ENCODE measurements at regions not wholly inside any gene's neighbourhood (a gene's known extent, or its start where the extent isn't known, plus 50 kb on each side); places are given as distances from the start of the nearest gene placed in this dataset.

GRCh38 chr5:157917491-157917890, 58.5 kb upstream of the CLINT1 start:
- peaks cover 10% of the 10 kb centered on the region; the same call in 1 of the 2 replicates for H3K4me1 ChIP-seq (ENCODE audit: insufficient read depth)
- no peak for DNase-seq
- H3K9me2 ChIP-seq (ENCODE audit: insufficient read depth), result no peaks in the 10 kb centered on the region

GRCh38 chr5:157915638-157916037, 56.7 kb upstream of the CLINT1 start:
- in situ Hi-C loops (cut with MboI), result no loop called here
- 56 to 63% methylated on average over 4 of the region's 4 CpGs for WGBS, 2 experiments (ENCODE audit: low coverage in 1 of 2, low lambda C conversion rate in 2 of 2, missing lambda C conversion rate in 2 of 2)
- Histone ChIP-seq H4K20me1 (ENCODE audit: insufficient read depth) (no peaks in the 10 kb centered on the region), H3K4me3 (no peak overlapping the region), H3K27ac (no peak overlapping the region), H3K9me2 (ENCODE audit: insufficient read depth) (no peaks in the 10 kb centered on the region), H3K9me3 (ENCODE audit: low read depth) (no peaks in the 10 kb centered on the region), H3K27me3 (replicated peaks; ENCODE audit: insufficient read depth) (no peaks in the 10 kb centered on the region), H2AFZ (no peak overlapping the region), H3K36me3 (ENCODE audit: low read depth) (no peaks in the 10 kb centered on the region), H3K4me1 (ENCODE audit: insufficient read depth) (peaks cover 10% of the 10 kb centered on the region; the same call in 1 of the 2 replicates), H3K79me2 (ENCODE audit: insufficient read depth) (no peaks in the 10 kb centered on the region), H3K9ac (no peak overlapping the region), H3K4me2 (ENCODE audit: unreplicated experiment) (no peak overlapping the region), H3F3A (ENCODE audit: insufficient read depth) (no peaks in the 10 kb centered on the region)
- no peak for DNase-seq
- no peak for TF ChIP-seq EZH2 (IDR thresholded peaks at IDR 0.05; ENCODE audit: insufficient read depth, poor library complexity, severe bottlenecking)
- no peak for TF ChIP-seq EZH2phosphoT487 (IDR thresholded peaks at IDR 0.05; ENCODE audit: insufficient read depth, low read depth)

More at GRCh38 chr5:157917491-157917890, 58.5 kb upstream of the CLINT1 start:
- in situ Hi-C loops (cut with MboI), result no loop called here
- no peaks in the 10 kb centered on the region for H4K20me1 ChIP-seq (ENCODE audit: insufficient read depth)
- no peaks in the 10 kb centered on the region for H3F3A ChIP-seq (ENCODE audit: insufficient read depth)
- no peaks in the 10 kb centered on the region for H3K9me3 ChIP-seq (ENCODE audit: low read depth)
- no peak overlapping the region for H3K9ac ChIP-seq
- H3K79me2 ChIP-seq (ENCODE audit: insufficient read depth), result no peaks in the 10 kb centered on the region
- H3K36me3 ChIP-seq (ENCODE audit: low read depth), result no peaks in the 10 kb centered on the region
- no peak overlapping the region for H2AFZ ChIP-seq
- no peak overlapping the region for H3K4me3 ChIP-seq
- TF ChIP-seq EZH2phosphoT487 (IDR thresholded peaks at IDR 0.05; ENCODE audit: insufficient read depth, low read depth) (no peak), EZH2 (IDR thresholded peaks at IDR 0.05; ENCODE audit: insufficient read depth, poor library complexity, severe bottlenecking) (no peak)
- no peaks in the 10 kb centered on the region for H3K27me3 ChIP-seq (replicated peaks; ENCODE audit: insufficient read depth)
- no peak overlapping the region for H3K27ac ChIP-seq
- H3K4me2 ChIP-seq (ENCODE audit: unreplicated experiment), result no peak overlapping the region

GRCh38 chr5:157914151-157914788, 55.3 kb upstream of the CLINT1 start:
- no peaks in the 10 kb centered on the region for H4K20me1 ChIP-seq (ENCODE audit: insufficient read depth)
- no peak for TF ChIP-seq EZH2phosphoT487 (IDR thresholded peaks at IDR 0.05; ENCODE audit: insufficient read depth, low read depth)
- TF ChIP-seq EZH2 (IDR thresholded peaks at IDR 0.05; ENCODE audit: insufficient read depth, poor library complexity, severe bottlenecking), result no peak
- H3K9me2 ChIP-seq (ENCODE audit: insufficient read depth), result no peaks in the 10 kb centered on the region
- no peaks in the 10 kb centered on the region for H3K9me3 ChIP-seq (ENCODE audit: low read depth)
- no peak overlapping the region for H3K4me2 ChIP-seq (ENCODE audit: unreplicated experiment)
- no peaks in the 10 kb centered on the region for H3K36me3 ChIP-seq (ENCODE audit: low read depth)
- no peak overlapping the region for H3K4me3 ChIP-seq
- no peak for DNase-seq
- no peaks in the 10 kb centered on the region for H3K27me3 ChIP-seq (replicated peaks; ENCODE audit: insufficient read depth)
- H3K9ac ChIP-seq, result no peak overlapping the region
- 53 to 68% methylated on average over 7 of the region's 7 CpGs for WGBS, 2 experiments (ENCODE audit: low coverage in 1 of 2, low lambda C conversion rate in 2 of 2, missing lambda C conversion rate in 2 of 2)
- H3F3A ChIP-seq (ENCODE audit: insufficient read depth), result no peaks in the 10 kb centered on the region
- H2AFZ ChIP-seq, result no peak overlapping the region
- H3K79me2 ChIP-seq (ENCODE audit: insufficient read depth), result no peaks in the 10 kb centered on the region
- peaks cover 10% of the 10 kb centered on the region; the same call in 1 of the 2 replicates for H3K4me1 ChIP-seq (ENCODE audit: insufficient read depth)
- H3K27ac ChIP-seq, result no peak overlapping the region
- in situ Hi-C loops (cut with MboI), result no loop called here

GRCh38 chr5:157913575-157913974, 54.6 kb upstream of the CLINT1 start:
- in situ Hi-C loops (cut with MboI), result no loop called here
- no peak overlapping the region for H2AFZ ChIP-seq
- 55 to 66% methylated on average over 2 of the region's 2 CpGs for WGBS, 2 experiments (ENCODE audit: low coverage in 1 of 2, low lambda C conversion rate in 2 of 2, missing lambda C conversion rate in 2 of 2)
- H3K4me1 ChIP-seq (ENCODE audit: insufficient read depth), result peaks cover 10% of the 10 kb centered on the region; the same call in 1 of the 2 replicates
- no peak overlapping the region for H3K4me2 ChIP-seq (ENCODE audit: unreplicated experiment)
- no peaks in the 10 kb centered on the region for H3K36me3 ChIP-seq (ENCODE audit: low read depth)
- no peak overlapping the region for H3K4me3 ChIP-seq
- no peaks in the 10 kb centered on the region for H3K79me2 ChIP-seq (ENCODE audit: insufficient read depth)
- no peak for TF ChIP-seq EZH2phosphoT487 (IDR thresholded peaks at IDR 0.05; ENCODE audit: insufficient read depth, low read depth)
- no peak for TF ChIP-seq EZH2 (IDR thresholded peaks at IDR 0.05; ENCODE audit: insufficient read depth, poor library complexity, severe bottlenecking)
- no peak for DNase-seq
- H3K27me3 ChIP-seq (replicated peaks; ENCODE audit: insufficient read depth), result no peaks in the 10 kb centered on the region
- H3F3A ChIP-seq (ENCODE audit: insufficient read depth), result no peaks in the 10 kb centered on the region
- no peak overlapping the region for H3K9ac ChIP-seq
- H3K9me2 ChIP-seq (ENCODE audit: insufficient read depth), result no peaks in the 10 kb centered on the region
- H3K9me3 ChIP-seq (ENCODE audit: low read depth), result no peaks in the 10 kb centered on the region
- no peak overlapping the region for H3K27ac ChIP-seq
- no peaks in the 10 kb centered on the region for H4K20me1 ChIP-seq (ENCODE audit: insufficient read depth)

All from GM23248 (cell line).